GM21515 (cell line): ENCODE measurements at regions not wholly inside any gene's neighbourhood (a gene's known extent, or its start where the extent isn't known, plus 50 kb on each side); places are given as distances from the start of the nearest gene placed in this dataset.

Experiments used
- ATAC-seq: cut with Tn5 transposase; IDR thresholded peaks from one replicate; pipeline ENCODE4 v1.9.1; 2021; ENCODE audit not compliant: unreplicated experiment

GRCh38 chr3:5788496-5788895 is 601.0 kb downstream of the EDEM1 start:
- ATAC-seq, result no peak

DNA sequence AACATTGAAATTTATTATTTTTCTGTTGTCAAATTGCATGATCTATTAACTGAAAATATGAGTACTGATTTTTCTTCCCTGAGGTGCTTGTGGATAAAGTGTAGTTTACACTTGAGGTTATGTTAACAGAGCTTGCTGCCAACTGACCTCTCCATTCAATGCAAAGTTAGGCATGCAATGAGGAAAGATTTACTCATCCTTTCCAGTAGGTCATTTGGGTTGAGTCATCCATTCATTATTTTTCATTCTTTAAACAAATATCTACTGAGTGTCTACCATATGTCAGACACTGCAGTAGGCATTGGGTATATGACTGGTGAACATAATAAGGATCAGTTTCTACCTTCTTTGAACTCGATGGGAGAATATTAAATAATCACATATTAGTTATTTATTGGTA is 604.1 kb downstream of the EDEM1 start:
- no peak for ATAC-seq

DNA sequence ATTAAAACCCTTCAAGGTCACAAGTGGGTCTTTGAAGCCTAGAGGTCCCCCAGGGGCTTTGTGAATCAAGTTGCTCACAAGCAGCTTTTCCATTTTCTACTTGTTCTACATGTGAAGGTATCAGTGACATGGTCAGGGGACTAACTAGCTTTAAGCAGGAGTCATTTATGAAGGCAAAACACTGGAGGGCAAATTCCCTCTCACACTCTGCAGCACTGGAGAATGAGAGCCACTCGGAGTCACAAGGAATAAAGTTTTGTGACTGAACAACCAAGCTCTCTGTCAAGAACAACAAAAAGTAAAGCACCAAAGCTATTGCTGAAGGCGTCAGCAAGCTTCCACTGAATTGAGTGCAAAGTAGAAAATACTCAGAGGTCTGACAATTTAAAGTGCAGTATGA is 609.0 kb downstream of the EDEM1 start:
- no peak for ATAC-seq

DNA sequence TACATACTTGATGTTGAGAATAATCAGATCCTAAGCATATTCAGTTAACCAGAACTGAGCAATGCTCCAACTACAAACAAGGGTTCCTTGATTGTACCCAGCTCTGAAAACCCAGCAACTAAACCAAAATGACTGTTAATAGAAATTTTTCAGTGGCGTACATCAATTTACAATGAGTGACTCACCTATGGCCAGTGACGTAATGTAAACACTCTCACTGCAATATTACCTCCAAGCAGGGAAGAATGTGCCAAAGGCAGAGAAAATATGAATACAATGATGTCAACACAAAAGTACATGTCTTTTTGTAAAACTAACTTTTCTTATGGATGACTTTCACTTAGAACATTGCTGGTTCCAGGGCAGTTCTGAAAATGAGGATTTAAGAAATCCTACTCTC is 611.3 kb downstream of the EDEM1 start:
- ATAC-seq, result no peak

DNA sequence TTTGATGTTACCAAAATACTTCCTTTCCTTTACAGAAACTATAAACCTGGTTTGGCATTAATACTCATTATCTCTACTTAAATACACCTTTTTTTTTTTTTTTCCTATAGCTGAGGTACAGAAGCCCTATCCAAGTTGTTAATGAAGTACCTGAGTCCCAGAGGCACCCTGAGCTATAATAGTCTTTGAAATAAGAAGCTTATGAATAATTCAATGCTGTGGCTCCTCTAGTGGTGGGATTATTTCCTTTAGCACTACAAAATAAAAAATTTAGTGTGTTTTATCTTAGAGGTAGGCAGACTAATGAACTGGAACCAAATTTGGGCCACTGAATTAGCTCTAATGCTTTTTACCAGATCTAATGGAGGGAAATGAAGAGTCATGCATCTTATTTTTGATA is 611.9 kb downstream of the EDEM1 start:
- ATAC-seq, result no peak

- ATAC-seq, result no peak
Observed at GRCh38 chr3:5800965-5801364, 613.5 kb downstream of the EDEM1 start.

DNA sequence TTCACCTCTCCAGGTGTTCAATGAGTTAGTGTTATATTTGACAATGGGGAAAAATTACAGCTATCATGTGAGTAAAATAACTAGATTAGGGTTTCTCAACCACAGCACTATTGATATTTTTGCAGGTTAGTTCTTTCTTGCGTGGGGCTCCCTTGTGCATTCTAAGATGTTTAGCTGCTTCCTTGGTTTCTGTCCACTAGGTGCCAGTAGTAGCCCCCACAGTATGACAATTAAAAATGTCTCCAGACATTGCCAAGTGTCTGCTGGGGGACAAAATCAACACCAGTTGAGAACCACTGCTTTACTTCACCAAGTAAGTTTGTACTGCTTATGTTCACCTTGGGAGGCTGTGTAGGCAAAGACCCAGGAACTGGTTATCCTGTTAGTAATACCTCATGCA is 618.7 kb downstream of the EDEM1 start:
- ATAC-seq, result no peak

GRCh38 chr3:5809586-5810246 is 622.2 kb downstream of the EDEM1 start:
- ATAC-seq, result no peak

DNA sequence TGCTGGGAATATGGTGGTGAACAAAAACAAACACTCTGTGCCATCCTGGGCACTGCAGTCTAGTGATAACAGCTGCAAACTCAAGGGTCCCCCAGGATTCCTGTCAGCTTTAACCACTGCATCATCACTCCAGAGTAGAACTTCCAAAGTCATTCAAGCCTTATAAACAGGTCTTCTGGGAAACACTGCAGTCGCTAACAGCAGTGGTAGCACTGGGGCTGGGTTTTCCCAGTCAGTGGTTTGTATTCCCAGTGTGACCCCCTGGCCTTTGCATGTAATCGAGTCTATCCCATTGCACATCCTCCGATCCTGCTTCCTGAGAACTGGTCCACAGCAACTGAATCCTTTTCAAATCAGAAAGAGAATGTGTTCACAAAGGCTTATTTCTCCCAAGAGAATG is 623.5 kb downstream of the EDEM1 start:
- no peak for ATAC-seq

DNA sequence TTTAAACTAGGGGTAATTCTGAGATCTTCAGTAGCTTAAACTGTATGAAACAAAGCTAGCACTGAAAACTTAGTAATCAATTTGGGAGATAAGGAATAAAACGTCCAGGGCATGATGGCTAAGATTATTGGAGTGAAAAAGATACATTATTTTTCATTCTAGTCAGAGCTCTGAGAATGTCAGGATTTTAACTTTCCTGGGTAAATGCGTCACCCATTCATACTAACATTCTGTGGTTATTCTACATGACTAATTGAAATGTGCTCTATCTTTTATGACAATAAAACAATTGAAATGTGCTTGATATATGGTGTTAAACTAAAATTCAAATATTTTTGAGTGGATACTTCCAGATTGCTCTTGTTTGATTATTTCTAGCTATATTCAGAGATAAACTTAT is 626.0 kb downstream of the EDEM1 start:
- no peak for ATAC-seq

DNA sequence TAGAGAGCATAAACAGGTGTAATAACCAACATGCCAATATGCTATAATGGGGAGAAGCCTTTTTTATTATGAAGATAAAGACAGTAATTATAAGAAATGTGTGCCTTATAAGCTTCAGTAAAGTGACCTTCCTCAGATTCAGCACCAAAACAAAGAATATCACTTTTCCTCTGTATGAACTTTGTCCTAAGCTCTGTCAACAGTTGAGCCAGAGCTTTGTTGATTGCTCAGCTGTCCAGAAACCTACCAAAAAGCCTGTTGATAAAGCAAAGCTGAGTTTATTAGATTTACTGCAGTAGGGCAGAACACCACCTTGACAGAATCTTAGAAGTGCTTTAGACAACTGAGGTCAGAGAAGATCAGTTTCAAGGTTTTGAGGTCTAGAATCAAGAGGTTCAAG is 635.3 kb downstream of the EDEM1 start:
- no peak for ATAC-seq

DNA sequence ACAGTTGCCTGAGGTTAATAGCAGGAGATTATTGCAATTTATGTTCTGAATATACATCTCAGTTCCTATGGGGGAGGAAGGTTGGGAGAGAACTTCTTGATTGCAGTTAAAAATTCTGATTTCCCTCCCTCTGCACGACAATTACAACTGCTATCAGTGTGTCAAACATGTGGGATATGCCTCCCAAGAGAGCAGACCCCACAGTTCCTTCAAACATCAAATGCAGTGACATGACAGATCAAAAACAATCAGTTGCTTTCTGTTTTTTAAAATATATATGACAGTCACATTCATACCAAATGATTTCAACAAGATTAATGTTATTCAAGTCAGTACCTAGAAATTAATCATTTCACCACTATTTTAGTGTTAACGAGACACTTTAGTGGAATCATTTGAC is 639.0 kb downstream of the EDEM1 start:
- no peak for ATAC-seq

DNA sequence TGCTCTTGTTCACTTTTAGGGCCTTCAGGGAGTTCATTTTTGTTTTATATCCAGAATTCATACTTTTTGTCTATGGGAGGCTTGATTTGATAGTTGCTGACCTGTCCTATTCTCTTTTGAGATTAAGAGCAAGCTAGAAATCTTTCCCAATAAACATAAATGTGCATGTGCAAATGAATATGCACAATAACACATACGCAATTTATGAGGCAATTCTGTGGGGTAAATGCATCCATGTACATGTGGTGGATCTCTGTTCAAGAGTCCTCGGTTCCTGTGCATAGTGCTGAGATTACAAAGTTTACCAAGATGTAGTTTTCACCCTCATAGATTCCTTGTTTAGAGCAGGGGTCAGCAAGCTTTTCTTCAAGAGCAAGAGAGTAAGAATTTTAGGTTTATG is 640.7 kb downstream of the EDEM1 start:
- no peak for ATAC-seq

DNA sequence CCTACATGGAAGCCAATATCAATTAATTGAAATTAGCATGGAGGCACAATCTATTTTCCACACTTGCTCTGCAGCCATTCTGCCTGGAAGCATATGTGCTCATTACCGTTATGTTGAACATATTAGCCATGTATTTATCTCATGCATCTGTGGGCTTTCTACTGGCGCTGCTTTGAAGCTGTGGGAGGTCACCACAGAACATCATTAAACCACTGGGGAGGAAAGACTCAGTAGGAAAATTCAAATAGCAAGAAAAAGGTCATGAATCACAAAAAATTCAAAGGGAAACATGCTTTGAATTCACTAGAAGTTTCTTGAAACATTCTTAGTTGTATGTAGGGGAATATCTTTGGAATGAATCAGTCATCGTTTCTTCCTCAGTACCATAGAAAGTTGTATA is 652.5 kb downstream of the EDEM1 start:
- no peak for ATAC-seq

DNA sequence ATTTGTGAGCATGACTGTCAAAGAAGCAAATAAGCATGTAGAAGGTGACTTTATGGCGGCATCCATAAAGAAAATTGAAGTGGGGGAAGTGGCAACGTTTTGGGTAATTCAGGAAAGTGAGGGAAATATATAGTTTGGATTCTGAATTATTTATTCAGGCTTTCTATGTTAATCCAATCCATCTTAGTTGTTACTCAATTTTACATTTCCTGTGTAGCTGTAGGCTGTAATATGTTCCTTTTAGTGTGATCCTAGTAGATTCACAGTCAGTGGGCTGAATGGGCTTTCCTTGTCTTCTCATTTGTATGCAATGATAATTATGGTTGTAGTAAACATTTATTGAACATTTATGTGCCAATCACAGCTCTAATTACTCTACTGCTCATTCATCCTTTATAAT is 654.1 kb downstream of the EDEM1 start:
- no peak for ATAC-seq

- no peak for ATAC-seq
Observed at GRCh38 chr3:5846261-5846660, 658.8 kb downstream of the EDEM1 start.

- no peak for ATAC-seq
Observed at GRCh38 chr3:5861151-5861550, 673.6 kb downstream of the EDEM1 start.

GRCh38 chr3:5874931-5875341 is 687.4 kb downstream of the EDEM1 start:
- no peak for ATAC-seq

DNA sequence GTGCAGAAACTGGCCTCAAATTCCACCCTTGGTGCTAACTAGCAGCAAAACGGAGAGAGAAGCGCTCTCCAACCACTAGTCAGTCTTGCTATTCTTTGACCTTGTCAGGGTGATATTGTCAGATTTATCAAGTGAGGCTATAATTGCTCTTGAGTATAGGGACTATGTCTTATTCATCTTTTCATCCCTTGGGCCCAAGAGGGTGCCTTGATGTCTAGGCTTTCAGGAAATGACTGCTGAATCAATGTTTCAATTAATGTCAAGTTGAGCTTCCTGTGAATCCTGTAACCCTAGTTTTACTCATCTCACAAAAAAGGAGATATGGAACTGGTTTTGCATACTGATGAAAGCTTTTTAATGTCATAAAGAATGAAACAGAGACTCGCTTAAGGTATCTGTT is 701.3 kb downstream of the EDEM1 start:
- ATAC-seq, result no peak

GRCh38 chr3:5889374-5889773 is 701.9 kb downstream of the EDEM1 start:
- no peak for ATAC-seq

GRCh38 chr3:5891711-5892110 is 704.2 kb downstream of the EDEM1 start:
- ATAC-seq, result no peak

- no peak for ATAC-seq
Observed at GRCh38 chr3:5898106-5898505, 710.6 kb downstream of the EDEM1 start.

- ATAC-seq, result no peak
Observed at GRCh38 chr3:5899014-5899761, 711.7 kb downstream of the EDEM1 start.
